A673 (cell line): ENCODE measurements at regions not wholly inside any gene's neighbourhood (a gene's known extent, or its start where the extent isn't known, plus 50 kb on each side); places are given as distances from the start of the nearest gene placed in this dataset.

ENCODE experiments used
- EZH2 ChIP-seq: fragments of 200-600 bp; sonication (generic); IDR thresholded peaks from 2 replicates; pipeline ENCODE4 v1.6.1; 2017; ENCODE audit warnings: borderline replicate concordance, low read depth, mild to moderate bottlenecking, mixed read lengths, antibody characterized with exemption, low read length; ENCODE audit not compliant: poor library complexity, severe bottlenecking
- TF ChIP-seq, protein P1 (sequence below): fragments of 300-800, 200-600 bp; sonication (generic); conservative IDR thresholded peaks from 2 replicates; pipeline ENCODE4 v1.5.1; 2017; ENCODE audit warnings: low read depth, mild to moderate bottlenecking, antibody characterized with exemption, low read length, moderate library complexity, mixed read lengths

DNA sequence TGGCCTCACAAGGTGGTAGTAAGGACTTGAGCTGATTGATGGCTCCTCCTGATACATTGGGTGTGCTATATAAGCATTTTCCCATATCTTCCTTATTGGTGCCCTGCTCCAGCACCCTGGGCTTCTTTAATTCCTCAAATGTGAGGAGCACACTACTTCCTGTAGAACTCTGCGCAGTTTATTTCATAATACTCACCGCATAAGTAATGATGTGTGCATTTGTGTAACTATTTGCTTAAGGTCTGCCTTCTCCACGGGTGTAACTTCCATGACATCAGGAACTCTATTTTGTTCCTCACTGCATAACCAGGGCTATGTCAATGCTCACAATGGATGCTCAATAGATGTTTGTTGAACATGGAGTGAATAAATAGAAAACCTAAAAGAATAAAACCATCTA lies 392.2 kb downstream of the SEC23A start:
- TF ChIP-seq EZH2: no peak
- TF ChIP-seq, protein P1, sequence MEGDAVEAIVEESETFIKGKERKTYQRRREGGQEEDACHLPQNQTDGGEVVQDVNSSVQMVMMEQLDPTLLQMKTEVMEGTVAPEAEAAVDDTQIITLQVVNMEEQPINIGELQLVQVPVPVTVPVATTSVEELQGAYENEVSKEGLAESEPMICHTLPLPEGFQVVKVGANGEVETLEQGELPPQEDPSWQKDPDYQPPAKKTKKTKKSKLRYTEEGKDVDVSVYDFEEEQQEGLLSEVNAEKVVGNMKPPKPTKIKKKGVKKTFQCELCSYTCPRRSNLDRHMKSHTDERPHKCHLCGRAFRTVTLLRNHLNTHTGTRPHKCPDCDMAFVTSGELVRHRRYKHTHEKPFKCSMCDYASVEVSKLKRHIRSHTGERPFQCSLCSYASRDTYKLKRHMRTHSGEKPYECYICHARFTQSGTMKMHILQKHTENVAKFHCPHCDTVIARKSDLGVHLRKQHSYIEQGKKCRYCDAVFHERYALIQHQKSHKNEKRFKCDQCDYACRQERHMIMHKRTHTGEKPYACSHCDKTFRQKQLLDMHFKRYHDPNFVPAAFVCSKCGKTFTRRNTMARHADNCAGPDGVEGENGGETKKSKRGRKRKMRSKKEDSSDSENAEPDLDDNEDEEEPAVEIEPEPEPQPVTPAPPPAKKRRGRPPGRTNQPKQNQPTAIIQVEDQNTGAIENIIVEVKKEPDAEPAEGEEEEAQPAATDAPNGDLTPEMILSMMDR: no peak
